GM21381 (cell line): ENCODE measurements at regions not wholly inside any gene's neighbourhood (a gene's known extent, or its start where the extent isn't known, plus 50 kb on each side); places are given as distances from the start of the nearest gene placed in this dataset.
"Not testable (repeated sequence)": the region's sequence is repeated elsewhere in the genome, so short reads cannot be mapped to it uniquely, and the experiment has no call there.

Experiments used
- ATAC-seq: cut with Tn5 transposase; IDR thresholded peaks from one replicate; pipeline ENCODE4 v1.9.1; 2021; ENCODE audit warnings: mild to moderate bottlenecking, moderate library complexity; ENCODE audit not compliant: unreplicated experiment

DNA sequence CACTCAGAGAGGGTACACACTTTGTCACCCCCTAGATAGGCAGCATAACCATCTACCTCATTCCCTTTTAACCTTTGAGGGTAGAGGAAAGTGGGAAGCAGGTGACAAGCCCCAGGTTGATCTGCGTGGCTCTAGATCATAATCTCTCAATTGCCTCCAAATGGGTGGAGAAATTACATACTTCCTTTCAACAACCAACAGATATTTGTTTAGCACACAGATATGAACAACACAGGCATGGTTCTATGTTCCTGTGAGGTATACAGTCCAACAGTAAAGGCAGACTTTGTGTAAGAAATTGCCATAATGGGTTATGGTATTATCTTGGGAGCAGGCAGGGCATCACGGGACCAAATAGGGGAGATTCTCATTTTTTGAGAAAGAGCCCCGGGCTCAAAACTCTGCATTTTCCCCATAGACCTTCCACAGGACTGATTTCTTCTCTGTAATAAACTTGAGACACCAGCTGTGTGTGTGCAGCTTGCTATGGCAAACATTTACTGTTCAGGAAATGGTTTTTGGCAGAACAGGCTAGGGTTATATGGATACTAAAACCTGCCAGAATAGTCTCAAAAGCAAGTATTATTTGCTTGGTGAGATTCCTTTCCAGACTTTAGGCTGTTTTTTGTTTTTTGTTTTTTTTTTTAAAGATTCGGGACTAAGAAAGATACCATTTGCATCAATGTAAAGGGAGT, 126.2 kb downstream of the CD164 start:
- ATAC-seq: no peak

DNA sequence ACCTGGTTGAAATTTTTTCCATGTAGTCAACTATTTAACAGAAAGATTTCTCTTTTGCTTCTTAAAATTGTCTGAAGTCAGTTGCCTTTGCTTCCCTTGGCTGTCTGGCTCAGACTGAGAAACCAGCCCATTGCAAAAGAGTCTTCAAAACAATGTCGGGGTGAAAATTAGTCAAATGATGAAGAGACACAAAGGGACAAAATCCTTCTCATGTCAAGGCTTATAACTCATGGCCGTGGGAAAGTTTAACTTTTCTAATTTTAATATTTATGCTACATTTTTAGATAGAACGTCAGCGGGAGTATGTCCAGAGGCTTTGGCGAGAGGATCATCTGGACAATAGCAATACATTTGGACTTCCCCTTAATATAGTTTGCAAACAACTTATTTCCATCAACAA, 127.2 kb downstream of the CD164 start:
- ATAC-seq: no peak

DNA sequence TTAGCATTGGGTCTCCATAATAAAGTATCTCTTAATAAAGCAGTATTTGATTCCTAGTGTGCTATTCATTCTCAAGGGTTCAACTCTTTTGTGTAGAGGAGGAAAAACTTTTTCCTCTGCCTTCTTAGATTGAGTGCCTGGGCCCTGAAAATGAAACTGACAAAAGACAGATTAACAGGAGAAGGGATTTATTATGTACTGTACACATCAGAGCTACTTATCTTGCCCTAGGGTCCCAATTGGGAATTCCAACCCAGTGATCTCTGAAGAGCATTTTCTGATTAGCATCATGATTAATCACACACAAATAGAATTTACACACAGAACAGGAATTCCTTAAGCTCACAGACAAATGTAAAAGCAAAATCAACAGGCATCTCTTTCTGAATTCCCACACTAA, 128.9 kb downstream of the CD164 start:
- ATAC-seq: no peak

DNA sequence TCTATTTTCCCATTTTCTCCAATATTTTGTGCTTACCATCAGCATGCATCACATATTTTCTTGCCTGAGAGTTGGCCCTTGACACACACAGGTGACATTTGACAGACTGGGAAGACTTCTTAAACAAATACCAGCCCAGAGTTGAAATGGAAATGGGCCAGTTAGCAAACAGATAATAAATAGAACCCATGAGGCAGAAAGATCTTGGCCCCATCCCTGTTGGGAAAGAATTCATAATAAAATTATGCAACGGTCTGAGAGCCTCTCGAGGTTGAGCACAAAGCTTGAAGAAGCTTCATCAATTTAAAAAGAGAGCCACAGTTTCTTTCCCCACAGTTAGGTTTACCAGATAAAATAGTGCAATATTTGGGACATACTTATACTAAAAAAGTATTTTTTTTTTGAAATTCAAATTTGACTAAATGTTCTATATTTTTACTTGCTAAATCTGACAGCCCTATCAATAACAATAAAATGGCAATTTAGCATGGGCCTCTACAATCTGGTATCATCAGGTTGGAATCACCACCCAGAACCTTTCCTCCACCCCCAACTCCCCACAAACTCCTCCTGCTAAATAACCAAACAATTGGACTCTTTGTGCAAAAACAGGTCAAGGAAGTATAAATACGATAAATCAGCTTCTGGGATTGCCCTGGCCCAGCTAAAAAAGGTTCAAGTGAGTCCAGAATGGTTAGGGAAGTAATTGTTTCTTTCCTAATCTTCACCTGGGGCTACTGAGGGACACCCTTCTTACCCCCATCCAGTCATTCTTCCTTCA, 129.8 kb downstream of the CD164 start:
- no peak for ATAC-seq

DNA sequence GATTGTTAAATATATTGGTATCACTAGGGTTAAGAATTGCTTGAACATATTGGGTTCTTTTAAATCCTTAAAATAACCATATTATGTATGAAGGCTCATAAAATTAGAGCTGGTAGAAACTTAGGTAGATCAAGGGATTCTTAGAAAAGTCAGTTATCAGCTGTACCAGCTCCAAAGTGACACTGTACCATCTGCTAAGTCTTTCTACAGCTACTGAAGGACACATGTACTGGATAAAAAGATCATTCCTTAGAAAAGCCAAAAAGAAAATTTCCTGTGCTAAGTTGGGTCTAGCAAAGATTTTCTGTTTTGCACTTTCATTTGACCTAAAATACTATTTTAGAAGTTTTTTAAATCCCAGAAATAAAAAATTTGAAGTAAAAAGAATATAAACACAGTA, 130.4 kb downstream of the CD164 start:
- ATAC-seq: no peak

DNA sequence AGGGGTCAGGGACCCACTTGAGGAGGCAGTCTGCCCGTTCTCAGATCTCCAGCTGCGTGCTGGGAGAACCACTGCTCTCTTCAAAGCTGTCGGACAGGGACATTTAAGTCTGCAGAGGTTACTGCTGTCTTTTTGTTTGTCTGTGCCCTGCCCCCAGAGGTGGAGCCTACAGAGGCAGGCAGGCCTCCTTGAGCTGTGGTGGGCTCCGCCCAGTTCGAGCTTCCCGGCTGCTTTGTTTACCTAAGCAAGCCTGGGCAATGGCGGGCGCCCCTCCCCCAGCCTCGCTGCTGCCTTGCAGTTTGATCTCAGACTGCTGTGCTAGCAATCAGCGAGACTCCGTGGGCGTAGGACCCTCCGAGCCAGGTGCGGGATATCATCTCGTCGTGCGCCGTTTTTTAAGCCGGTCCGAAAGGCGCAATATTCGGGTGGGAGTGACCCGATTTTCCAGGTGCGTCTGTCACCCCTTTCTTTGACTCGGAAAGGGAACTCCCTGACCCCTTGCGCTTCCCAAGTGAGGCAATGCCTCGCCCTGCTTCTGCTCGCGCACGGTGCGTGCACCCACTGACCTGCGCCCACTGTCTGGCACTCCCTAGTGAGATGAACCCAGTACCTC, 131.6 kb downstream of the CD164 start:
- not testable (repeated sequence) for ATAC-seq

DNA sequence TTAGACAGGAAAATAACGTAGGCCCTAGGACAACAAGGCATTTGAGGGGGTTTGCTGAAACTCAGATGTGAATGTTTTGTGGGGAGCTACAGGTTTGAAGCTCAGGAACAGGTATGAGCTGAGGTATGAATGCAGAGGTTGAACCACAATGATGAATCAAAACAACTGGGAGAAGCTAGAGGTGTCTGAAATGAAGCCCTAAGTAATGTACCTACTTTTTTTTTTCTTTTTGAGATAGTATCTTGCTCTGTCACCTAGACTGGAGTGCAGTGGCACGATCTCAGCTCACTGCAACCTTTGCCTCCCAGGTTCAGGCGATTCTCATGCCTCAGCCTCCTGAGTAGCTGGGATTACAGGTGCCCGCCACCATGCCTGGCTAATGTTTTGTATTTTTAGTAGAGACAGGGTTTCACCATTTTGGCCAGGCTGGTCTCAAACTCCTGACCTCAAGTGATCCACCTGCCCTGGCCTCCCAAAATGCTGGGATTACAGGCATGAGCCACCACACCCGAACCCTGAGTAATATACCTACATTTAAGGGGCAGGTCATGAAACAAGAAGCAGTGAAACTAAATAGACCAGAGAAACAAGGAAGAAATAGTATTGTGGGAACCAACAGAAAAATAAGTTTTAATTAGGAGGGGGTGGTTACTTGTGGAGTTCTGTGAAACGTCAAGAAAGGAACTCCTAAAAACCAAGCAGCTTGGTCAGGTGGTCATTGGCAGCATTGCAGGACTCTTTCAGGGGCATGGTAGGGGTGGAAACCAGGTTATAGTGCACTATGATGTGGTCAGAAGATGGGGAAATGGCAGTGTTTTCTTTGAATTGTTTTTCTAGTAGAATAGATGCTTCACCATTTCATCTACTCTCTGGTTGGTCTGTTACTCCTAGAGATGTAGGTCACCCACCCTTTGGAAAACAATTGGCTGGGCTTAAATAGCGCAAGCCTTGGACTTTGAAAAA, 138.1 kb downstream of the CD164 start:
- no peak for ATAC-seq

DNA sequence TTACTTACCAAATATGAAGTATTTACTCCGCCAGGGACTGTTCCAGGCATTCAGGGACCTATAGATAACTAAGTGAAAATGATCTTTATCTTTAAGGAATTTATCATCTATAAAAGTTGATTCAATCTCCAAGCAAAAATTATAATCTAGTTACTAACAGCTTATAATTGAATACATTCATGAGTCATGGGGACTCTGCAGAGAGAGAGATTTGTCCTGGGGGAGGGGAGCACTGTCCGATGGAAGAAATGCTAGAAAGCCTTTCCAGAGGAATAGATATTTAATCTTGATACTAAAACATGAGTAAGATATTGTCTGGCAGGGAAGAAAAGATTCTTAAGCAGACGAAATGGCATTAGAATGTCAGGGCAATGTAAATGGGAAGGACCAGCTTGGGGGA, 139.3 kb downstream of the CD164 start:
- ATAC-seq: no peak

DNA sequence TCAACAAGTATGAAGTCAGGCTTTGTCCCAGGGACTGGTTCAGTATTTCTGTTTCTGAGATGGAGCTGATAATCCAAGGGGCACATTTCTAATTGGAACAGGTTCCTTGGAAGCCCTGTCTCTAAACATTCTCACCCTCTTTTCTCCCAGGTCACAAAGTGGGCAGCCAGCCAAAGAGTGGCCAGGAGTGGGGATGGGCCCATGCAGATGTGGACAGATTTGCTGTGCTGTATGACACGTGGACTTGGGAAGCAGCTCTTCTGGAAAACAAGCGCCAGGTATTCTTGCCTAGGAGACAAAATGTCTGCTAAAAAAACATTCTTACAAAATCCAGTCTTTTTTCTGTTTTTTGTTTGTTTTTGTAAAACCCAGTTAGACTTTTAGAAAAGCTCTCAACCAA, 140.2 kb downstream of the CD164 start:
- ATAC-seq: no peak

DNA sequence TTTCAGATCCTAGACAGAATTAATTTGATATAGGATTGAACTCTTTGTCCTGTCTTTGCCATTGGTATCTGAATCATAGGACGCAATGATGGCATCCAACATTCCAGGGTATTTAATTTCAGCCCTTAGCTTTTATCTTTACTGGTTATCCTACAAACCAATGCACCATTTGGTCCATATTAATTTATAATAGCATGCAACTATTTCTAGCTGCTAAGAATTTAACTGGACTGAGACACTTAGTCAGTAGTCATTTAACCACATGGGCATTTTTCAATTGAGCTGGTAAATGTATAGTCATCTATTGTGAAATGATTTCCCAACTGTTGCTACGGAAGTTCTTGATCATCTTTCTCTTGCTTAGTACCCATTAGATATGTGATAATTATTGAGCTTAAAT, 141.1 kb downstream of the CD164 start:
- ATAC-seq: no peak

DNA sequence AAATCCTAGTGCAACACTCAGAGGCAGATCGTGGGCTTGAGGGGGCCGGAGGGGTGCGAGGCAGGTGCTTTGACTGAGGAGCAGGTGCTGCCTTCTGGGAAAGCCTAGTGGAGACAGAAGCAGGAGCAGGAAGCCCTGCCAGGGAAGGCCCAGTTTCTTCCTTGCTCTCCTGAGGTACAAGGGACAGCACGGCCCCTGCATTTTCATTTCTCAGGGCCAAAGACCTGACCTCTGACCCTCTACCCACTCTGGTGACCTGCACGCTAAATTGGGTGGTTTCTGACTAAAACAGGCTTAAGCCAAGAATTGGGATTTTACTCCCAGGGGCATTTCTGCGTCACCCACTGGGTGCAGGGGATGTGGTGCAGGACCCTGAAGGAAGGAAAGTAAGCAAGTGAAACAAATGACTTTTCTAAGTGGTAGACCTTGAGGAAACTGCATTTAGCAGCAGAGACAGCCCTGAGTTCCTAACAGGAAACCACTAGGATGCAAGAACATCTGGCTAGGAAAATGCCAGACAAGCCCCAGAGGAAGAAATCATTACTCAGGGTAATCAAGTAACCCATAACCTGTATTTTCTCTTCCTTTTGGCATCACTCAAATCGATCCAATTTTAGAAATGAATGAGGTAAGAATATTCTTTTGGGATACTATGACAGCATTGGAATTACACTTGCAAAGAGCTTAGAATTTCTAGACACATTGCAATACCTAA, 141.7 kb downstream of the CD164 start:
- ATAC-seq: no peak

DNA sequence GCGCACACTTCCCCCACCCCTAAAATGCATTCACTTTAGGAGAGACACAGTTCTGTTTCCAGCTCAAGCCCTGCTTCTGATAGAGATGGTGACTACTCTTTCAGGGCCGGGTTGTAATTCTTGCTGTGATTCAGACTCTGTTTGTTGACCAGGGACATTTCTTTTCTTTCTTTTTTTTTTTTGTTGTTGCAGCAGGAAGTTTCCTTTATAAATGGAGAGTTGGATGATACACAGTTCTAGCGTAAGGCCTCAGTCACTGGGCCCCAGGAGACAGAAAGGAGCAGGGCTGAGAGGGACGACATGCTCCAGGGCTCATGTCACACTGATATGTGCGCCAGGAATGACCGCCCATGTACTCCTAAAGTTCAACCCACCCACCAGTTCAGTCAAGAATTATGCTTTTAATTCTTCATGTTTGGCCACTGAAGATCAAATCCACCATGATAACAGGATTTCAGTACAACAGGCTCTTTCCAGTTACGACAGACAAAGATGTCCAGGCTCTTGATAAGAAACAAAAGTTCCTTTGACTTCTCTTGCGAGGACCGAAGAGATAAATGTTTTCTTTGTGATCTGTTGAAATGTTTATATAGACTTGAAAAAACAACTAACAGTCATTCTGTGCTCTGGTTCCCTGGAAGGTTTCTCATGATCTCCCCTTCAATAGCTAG, 142.5 kb downstream of the CD164 start:
- ATAC-seq: no peak

DNA sequence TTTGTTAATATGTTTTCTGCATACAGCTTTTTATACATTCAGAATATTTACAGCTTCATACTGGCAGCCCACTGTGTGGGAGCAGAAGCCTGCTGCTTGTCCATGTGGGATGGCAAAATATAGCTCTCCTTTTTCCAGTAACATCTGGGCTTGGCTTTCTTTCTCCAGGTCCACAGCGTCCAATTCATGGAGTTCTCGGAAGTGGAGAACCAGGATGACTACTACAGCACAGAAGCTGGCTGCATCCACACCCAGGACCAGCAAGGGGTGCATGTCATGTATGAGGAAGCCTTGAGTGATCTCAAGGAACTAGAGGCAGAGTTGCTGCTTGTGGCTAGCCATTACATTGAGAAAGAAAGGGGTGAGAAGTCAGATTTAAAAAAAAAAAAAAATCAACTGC, 143.1 kb downstream of the CD164 start:
- ATAC-seq: no peak

DNA sequence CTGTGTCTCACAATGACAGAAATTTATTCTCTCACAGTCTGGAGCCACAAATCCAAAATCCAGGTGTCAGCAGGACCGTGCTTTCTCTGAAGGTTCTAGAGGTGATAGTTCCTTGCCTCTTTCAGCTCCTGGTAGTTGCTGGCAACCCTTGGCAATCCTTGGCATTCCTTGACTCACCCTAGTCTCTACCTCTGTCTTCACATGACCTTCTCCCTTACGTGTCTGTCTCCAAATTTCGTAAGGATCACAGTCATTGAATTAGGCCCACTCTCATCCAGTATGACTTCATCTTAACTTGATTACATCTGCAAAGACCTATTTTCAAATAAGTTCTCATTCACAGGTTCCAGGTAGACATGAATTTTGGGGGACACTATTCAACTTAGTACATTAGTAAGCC, 143.1 kb downstream of the CEP57L1 start:
- no peak for ATAC-seq

DNA sequence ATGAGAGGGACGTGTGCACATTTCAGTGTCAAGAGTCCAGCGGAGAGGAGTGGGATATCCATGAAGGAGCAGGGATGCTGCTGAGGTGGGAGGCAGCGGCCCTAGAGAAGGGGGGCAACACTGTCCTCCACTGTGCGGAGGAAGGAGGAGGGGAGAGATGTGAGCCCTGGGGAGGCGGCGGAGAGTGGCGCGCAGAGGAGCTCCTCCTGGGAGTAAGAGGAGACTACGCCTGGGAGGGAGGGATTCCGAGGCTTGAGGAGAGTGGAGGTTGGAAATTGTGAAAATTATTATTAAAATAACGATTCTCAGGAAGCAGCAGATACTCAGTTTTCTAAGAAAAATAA, 142.7 kb downstream of the CEP57L1 start:
- ATAC-seq: no peak

DNA sequence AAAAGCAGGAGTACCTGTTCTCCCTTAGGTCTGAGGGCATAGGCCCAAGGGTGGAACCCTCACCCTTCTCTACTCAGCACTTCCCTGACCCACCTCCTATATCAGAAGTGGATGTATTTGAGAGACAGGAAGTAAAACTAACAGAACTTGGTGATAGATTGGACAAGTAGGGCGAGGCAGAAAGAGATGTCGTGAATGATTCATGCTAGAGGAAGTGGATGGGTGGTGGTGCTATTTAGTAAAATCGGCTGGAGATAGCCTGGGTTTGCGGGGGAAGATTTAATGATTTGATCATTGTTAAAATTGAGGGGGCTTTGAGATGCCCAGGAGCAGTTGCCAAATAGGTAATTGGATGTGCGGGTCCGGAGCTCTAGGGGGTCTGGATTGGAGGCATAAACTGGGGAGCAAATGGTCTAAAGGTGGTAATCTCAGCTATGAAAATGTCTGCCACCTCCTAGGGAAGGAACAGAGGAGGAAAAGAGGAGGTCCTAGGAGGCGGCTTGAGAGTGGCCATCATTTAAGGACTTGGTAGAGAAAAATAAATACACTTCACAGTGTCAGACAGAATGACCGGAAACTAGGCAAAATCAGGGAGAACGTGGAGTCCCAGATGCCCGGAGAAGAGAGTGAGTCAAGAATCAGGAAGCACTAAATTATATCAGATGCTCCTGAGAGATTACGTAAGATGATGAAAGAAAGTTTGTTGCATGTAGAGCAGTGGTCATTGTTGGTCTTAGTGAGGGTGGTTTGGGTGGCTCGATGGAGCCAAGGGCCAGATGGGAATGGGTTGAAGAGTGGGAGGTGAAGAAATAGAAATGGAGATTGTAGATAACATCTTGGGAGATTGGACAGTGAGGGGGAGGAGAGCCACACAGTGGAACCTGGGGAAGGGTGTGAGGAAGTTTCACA, 142.0 kb downstream of the CEP57L1 start:
- ATAC-seq: no peak

DNA sequence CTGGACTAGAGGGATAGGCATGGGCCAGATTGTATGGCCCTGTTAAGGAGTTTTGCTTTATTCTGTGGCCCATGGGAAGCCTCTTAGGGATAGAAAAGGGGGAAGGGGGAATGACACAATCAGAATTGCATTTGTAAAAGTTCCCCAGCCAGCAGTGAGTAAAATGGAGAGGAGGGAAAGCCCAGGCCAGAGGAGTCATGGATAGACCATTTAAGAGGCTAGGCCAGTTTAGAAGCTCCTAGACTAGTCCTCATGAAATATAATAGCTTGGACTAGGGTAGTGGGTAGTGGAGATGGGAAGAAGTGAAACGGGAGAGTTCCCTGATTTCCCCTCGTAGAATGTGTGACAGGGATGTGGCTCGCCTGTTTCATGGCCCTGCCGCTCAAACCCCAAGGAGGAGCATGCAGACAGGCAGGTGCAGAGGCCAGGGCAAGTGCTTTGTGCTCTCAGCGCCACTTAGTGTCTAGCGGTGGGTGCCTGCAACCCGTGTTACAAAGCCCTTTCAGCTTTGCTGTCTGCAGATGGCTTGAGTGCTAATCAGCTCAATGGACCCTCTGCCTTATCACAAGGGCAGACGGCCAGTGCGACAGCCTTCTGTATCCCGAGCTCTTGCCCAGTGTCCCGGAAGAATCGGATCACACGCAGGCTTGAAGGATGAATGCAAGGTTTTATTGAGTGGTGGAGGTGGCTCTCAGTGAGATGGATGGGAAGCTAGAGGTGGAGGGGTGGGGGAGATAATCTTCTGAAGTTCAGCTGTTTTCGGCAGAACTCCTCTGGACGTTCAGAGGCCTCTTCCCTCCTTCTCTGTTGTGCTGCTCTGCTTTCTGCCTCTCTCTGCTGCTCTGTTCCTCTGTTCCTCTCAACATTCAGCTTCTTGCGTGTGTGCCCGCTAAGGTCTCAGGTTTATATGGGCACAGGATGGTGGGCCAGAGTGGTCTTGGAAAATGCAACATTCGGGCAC, 141.1 kb downstream of the CEP57L1 start:
- ATAC-seq: peak; percentile 64
